ENCODE measurements at regions not wholly inside any gene's neighbourhood (a gene's known extent, or its start where the extent isn't known, plus 50 kb on each side); places are given as distances from the start of the nearest gene placed in this dataset.

- TF ChIP-seq CTCF (IDR thresholded peaks at IDR 0.05) (no peak), ZFX (IDR thresholded peaks at IDR 0.05; ENCODE audit: borderline replicate concordance) (no peak)
Observed at GRCh38 chr2:239696559-239697207, 295.9 kb upstream of the HDAC4 start.

Measured in 22Rv1 (cell line).